Activated CD8-positive, alpha-beta T cell treated with anti-CD3 and anti-CD28 coated beads for 36 hours (primary cell): ENCODE measurements at regions not wholly inside any gene's neighbourhood (a gene's known extent, or its start where the extent isn't known, plus 50 kb on each side); places are given as distances from the start of the nearest gene placed in this dataset.

ENCODE experiments used
- ATAC-seq: fragments of 200-7000 bp; cut with Tn5 transposase; one replicate; pipeline ENCODE4 v1.10.0; 2021; ENCODE audit warnings: mild to moderate bottlenecking, moderate library complexity
- CTCF ChIA-PET: fragments of 350-600 bp; sonication (Branson Sonifier 250); formaldehyde crosslinking; loops from one replicate; lab custom pipeline; 2021; ENCODE audit warnings: antibody characterized with exemption; lab: Charles Lee
- POLR2A ChIA-PET: fragments of 350-600 bp; sonication (Branson Sonifier 250); formaldehyde crosslinking; loops from one replicate; lab custom pipeline; 2021; ENCODE audit warnings: antibody characterized with exemption; lab: Charles Lee
- DNase-seq: peaks from one replicate; pipeline ENCODE4 v3.0.0-alpha.2; 2020
- H3K27ac Mint-ChIP-seq: one replicate; pipeline ENCODE4 v1.8.0; 2021; ENCODE audit warnings: mild to moderate bottlenecking, mixed read lengths
- H3K27me3 Mint-ChIP-seq: one replicate; pipeline ENCODE4 v1.8.0; 2021; ENCODE audit warnings: mixed read lengths
- H3K36me3 Mint-ChIP-seq: one replicate; pipeline ENCODE4 v1.8.0; 2021; ENCODE audit warnings: low read depth, mixed read lengths
- H3K4me1 Mint-ChIP-seq: one replicate; pipeline ENCODE4 v1.8.0; 2021; ENCODE audit warnings: low read depth, mixed read lengths
- H3K4me3 Mint-ChIP-seq: one replicate; pipeline ENCODE4 v1.8.0; 2021; ENCODE audit warnings: mild to moderate bottlenecking, moderate library complexity, mixed read lengths
- H3K9me3 Mint-ChIP-seq: one replicate; pipeline ENCODE4 v1.8.0; 2021; ENCODE audit warnings: mixed read lengths
- intact Hi-C: fragments of 100-400 bp; cut with micrococcal nuclease; formaldehyde crosslinking; loops from one replicate; pipeline ENCODE4 v1.10.0; 2022
- TF ChIP-seq, protein P1 (sequence below): fragments of 200-600 bp; IDR thresholded peaks from one replicate; pipeline ENCODE4 v1.8.0; 2022; ENCODE audit warnings: antibody characterized with exemption, mild to moderate bottlenecking

DNA sequence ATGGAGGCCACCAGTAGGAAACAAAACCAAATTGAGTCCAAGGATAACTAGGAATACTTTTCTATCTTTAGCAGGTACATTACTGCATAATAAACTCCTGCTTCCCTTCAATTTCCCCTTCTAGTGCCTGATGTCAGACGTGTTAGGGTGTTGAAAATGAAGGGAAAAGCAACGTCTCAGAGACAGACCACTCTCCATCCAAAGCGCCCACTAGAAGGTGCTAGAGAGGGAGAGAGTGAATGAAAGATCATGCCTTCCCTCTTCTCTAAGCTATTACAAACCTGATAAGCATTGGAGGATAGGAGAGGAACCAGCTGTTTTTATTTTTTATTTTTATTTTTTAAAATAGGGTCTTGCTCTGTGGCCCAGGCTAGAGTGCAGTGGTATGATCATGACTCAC lies 64.1 kb downstream of the ZNF641 start:
- ATAC-seq (peak; percentile 35), DNase-seq (peak; percentile 24)
- intact Hi-C loops: no loop called here
- peaks cover 2% of the 10 kb centered on the region for H3K27me3 Mint-ChIP-seq
- TF ChIP-seq, protein P1, sequence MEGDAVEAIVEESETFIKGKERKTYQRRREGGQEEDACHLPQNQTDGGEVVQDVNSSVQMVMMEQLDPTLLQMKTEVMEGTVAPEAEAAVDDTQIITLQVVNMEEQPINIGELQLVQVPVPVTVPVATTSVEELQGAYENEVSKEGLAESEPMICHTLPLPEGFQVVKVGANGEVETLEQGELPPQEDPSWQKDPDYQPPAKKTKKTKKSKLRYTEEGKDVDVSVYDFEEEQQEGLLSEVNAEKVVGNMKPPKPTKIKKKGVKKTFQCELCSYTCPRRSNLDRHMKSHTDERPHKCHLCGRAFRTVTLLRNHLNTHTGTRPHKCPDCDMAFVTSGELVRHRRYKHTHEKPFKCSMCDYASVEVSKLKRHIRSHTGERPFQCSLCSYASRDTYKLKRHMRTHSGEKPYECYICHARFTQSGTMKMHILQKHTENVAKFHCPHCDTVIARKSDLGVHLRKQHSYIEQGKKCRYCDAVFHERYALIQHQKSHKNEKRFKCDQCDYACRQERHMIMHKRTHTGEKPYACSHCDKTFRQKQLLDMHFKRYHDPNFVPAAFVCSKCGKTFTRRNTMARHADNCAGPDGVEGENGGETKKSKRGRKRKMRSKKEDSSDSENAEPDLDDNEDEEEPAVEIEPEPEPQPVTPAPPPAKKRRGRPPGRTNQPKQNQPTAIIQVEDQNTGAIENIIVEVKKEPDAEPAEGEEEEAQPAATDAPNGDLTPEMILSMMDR: peak; percentile 51
- H3K9me3 Mint-ChIP-seq: peaks cover 2% of the 10 kb centered on the region
- no peaks in the 10 kb centered on the region for H3K36me3 Mint-ChIP-seq
- H3K27ac Mint-ChIP-seq: peak overlapping the region; percentile 79
- H3K4me3 Mint-ChIP-seq: no peak overlapping the region
- CTCF ChIA-PET: interaction anchor here (0.7 to 1.3 kb wide), 13 partner anchors 11 to 331 kb away, joined by 3 to 5 read pairs (median 3); no protein-coding TSS in a partner anchor
- POLR2A ChIA-PET: no interaction called here
- peaks cover 12% of the 10 kb centered on the region for H3K4me1 Mint-ChIP-seq

GRCh38 chr12:48285751-48286650 lies 64.7 kb downstream of the ZNF641 start:
- H3K4me1 Mint-ChIP-seq: peaks cover 12% of the 10 kb centered on the region
- H3K27me3 Mint-ChIP-seq: peaks cover 2% of the 10 kb centered on the region
- POLR2A ChIA-PET: interaction anchor here (0.7 kb wide), 1 partner anchor 199 kb away, joined by 3 read pairs; no protein-coding TSS in a partner anchor
- TF ChIP-seq, protein P1: no peak
- ATAC-seq (peak; percentile 94), DNase-seq (peak; percentile 51)
- no peaks in the 10 kb centered on the region for H3K36me3 Mint-ChIP-seq
- peaks cover 2% of the 10 kb centered on the region for H3K9me3 Mint-ChIP-seq
- no peak overlapping the region for H3K4me3 Mint-ChIP-seq
- intact Hi-C loops: no loop called here
- H3K27ac Mint-ChIP-seq: peak overlapping the region; percentile 79
- CTCF ChIA-PET: interaction anchor here (0.7 to 1.3 kb wide), 8 partner anchors 18 to 332 kb away, joined by 3 to 5 read pairs (median 3); no protein-coding TSS in a partner anchor

DNA sequence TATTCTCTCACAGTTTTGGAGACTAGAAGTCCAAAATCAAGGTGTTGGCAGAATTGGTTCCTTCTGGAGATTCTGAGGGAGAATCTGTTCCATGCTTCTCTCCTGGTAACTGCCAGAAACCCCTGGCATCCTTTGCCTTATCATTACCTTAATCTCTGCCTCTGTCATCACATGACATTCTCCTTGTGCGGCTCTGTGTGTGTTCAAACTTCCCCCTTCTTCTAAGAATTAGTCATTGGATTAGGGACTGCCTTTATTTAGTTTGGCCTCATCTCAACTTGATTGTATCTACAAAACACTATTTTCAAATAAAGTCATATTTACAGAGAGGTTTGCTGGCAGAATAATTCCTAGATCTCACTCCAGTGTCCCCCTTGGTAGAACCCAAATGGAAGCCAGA lies 68.9 kb downstream of the ZNF641 start:
- intact Hi-C loops: no loop called here
- H3K9me3 Mint-ChIP-seq: peaks cover 2% of the 10 kb centered on the region
- CTCF ChIA-PET: no interaction called here
- TF ChIP-seq, protein P1: no peak
- no peak overlapping the region for H3K27ac Mint-ChIP-seq
- H3K4me3 Mint-ChIP-seq: no peak overlapping the region
- H3K27me3 Mint-ChIP-seq: no peaks in the 10 kb centered on the region
- H3K4me1 Mint-ChIP-seq: peaks cover 10% of the 10 kb centered on the region
- peaks cover under 1% of the 10 kb centered on the region for H3K36me3 Mint-ChIP-seq
- DNase-seq (no peak), ATAC-seq (no peak)
- POLR2A ChIA-PET: interaction anchor here (0.6 kb wide), 1 partner anchor 47 kb away, joined by 3 read pairs; no protein-coding TSS in a partner anchor

DNA sequence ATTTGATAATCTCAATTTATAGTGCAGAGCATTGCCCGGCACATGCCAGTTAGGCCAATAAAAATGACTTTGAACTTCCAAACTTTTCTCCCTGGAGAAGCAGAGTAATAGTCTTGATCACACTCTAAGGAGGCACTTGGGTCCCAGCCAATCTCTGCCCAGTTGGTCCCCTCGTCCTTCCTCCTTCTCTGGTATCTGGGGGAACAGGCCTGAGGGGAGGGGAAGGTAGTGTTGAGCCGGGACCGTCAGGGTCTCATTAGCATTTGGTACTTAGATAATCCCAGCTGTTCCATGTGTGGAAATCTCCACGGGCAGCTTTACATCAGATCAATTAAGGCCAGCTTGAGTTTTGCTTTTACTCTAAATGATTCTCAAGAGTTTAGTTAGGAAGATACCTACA lies 70.1 kb downstream of the ZNF641 start:
- ATAC-seq (no peak), DNase-seq (no peak)
- TF ChIP-seq, protein P1: no peak
- Mint-ChIP-seq H3K27ac (no peak overlapping the region), H3K36me3 (peaks cover 5% of the 10 kb centered on the region), H3K27me3 (peaks cover 3% of the 10 kb centered on the region), H3K4me1 (peaks cover under 1% of the 10 kb centered on the region), H3K4me3 (no peak overlapping the region), H3K9me3 (peaks cover 7% of the 10 kb centered on the region)
- ChIA-PET POLR2A (no interaction called here), CTCF (interaction anchor here (0.6 to 1.0 kb wide), 2 partner anchors 16 to 338 kb away, joined by 3 read pairs; no protein-coding TSS in a partner anchor)
- intact Hi-C loops: no loop called here

GRCh38 chr12:48279601-48280000 lies 71.1 kb downstream of the ZNF641 start:
- no peak for DNase-seq
- ChIA-PET POLR2A (no interaction called here), CTCF (no interaction called here)
- TF ChIP-seq, protein P1: no peak
- Mint-ChIP-seq H3K4me3 (no peak overlapping the region), H3K36me3 (peaks cover 7% of the 10 kb centered on the region), H3K9me3 (peaks cover 8% of the 10 kb centered on the region), H3K4me1 (no peaks in the 10 kb centered on the region), H3K27ac (no peak overlapping the region), H3K27me3 (peaks cover 5% of the 10 kb centered on the region)
- intact Hi-C loops: no loop called here
- ATAC-seq: no peak
